ENCODE measurements at regions not wholly inside any gene's neighbourhood (a gene's known extent, or its start where the extent isn't known, plus 50 kb on each side); places are given as distances from the start of the nearest gene placed in this dataset.

- dilution Hi-C loops (cut with MboI; ENCODE audit: extremely low pct_ligation_motif_present, low sequenced_read_pairs) = no loop called here
These were observed 260.5 kb downstream of the C12orf50 start for GRCh38 chr12:87768501-87769287.

GRCh38 chr12:87766044-87766443 lies 263.2 kb downstream of the C12orf50 start:
- Histone ChIP-seq H3K79me2 (ENCODE audit: control insufficient read depth, insufficient read depth, low read length) (no peaks in the 10 kb centered on the region), H3K27me3 (ENCODE audit: control insufficient read depth, extremely low read depth, insufficient read depth, low read length) (no peaks in the 10 kb centered on the region), H4K20me1 (ENCODE audit: control insufficient read depth, extremely low read depth, insufficient read depth, low read length) (no peaks in the 10 kb centered on the region), H3K4me3 (ENCODE audit: control insufficient read depth in 2 of 3, extremely low read depth in 1 of 3, insufficient read depth in 2 of 3, low read depth in 1 of 3, low read length in 3 of 3) (no peak overlapping the region), H3K9ac (ENCODE audit: control insufficient read depth, extremely low read depth, insufficient read depth, low read length) (no peak overlapping the region), H2AFZ (ENCODE audit: control insufficient read depth, low read length) (no peak overlapping the region), H3K36me3 (ENCODE audit: control insufficient read depth in 2 of 2, extremely low read depth in 1 of 2, insufficient read depth in 2 of 2, low read length in 2 of 2) (no peaks in the 10 kb centered on the region), H3K9me1 (ENCODE audit: control insufficient read depth, extremely low read depth, insufficient read depth, low read length) (no peaks in the 10 kb centered on the region), H3K4me1 (ENCODE audit: control insufficient read depth, extremely low read depth, insufficient read depth, low read length) (no peaks in the 10 kb centered on the region), H3K9me3 (ENCODE audit: control insufficient read depth, low read depth, low read length) (no peaks in the 10 kb centered on the region), H3K27ac (ENCODE audit: control insufficient read depth, insufficient read depth, low read length) (no peak overlapping the region), H3K4me2 (ENCODE audit: control insufficient read depth, extremely low read depth, insufficient read depth, low read depth, low read length) (no peak overlapping the region)
- FAIRE-seq (no peak), DNase-seq (ENCODE audit: low read depth, low spot score) (no peak)
- TF ChIP-seq, protein P1, sequence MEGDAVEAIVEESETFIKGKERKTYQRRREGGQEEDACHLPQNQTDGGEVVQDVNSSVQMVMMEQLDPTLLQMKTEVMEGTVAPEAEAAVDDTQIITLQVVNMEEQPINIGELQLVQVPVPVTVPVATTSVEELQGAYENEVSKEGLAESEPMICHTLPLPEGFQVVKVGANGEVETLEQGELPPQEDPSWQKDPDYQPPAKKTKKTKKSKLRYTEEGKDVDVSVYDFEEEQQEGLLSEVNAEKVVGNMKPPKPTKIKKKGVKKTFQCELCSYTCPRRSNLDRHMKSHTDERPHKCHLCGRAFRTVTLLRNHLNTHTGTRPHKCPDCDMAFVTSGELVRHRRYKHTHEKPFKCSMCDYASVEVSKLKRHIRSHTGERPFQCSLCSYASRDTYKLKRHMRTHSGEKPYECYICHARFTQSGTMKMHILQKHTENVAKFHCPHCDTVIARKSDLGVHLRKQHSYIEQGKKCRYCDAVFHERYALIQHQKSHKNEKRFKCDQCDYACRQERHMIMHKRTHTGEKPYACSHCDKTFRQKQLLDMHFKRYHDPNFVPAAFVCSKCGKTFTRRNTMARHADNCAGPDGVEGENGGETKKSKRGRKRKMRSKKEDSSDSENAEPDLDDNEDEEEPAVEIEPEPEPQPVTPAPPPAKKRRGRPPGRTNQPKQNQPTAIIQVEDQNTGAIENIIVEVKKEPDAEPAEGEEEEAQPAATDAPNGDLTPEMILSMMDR (optimal IDR thresholded peaks at IDR 0.05 in 1 of 3, IDR thresholded peaks at IDR 0.05 in 1 of 3, conservative IDR thresholded peaks at IDR 0.05 in 1 of 3; ENCODE audit: extremely low read depth in 1 of 3, insufficient read depth in 2 of 3, low read length in 3 of 3) = no peak
- no peak for TF ChIP-seq EZH2 (IDR thresholded peaks at IDR 0.05; ENCODE audit: low read length)
- dilution Hi-C loops (cut with MboI; ENCODE audit: extremely low pct_ligation_motif_present, low sequenced_read_pairs) = no loop called here

More at GRCh38 chr12:87768501-87769287, 260.5 kb downstream of the C12orf50 start:
- Histone ChIP-seq H3K9me3 (ENCODE audit: control insufficient read depth, low read depth, low read length) (no peaks in the 10 kb centered on the region), H4K20me1 (ENCODE audit: control insufficient read depth, extremely low read depth, insufficient read depth, low read length) (no peaks in the 10 kb centered on the region), H3K4me3 (ENCODE audit: control insufficient read depth in 2 of 3, extremely low read depth in 1 of 3, insufficient read depth in 2 of 3, low read depth in 1 of 3, low read length in 3 of 3) (no peak overlapping the region), H3K9ac (ENCODE audit: control insufficient read depth, extremely low read depth, insufficient read depth, low read length) (no peak overlapping the region), H3K27me3 (ENCODE audit: control insufficient read depth, extremely low read depth, insufficient read depth, low read length) (no peaks in the 10 kb centered on the region), H3K36me3 (ENCODE audit: control insufficient read depth in 2 of 2, extremely low read depth in 1 of 2, insufficient read depth in 2 of 2, low read length in 2 of 2) (no peaks in the 10 kb centered on the region), H3K9me1 (ENCODE audit: control insufficient read depth, extremely low read depth, insufficient read depth, low read length) (no peaks in the 10 kb centered on the region), H3K4me1 (ENCODE audit: control insufficient read depth, extremely low read depth, insufficient read depth, low read length) (no peaks in the 10 kb centered on the region), H2AFZ (ENCODE audit: control insufficient read depth, low read length) (no peak overlapping the region), H3K27ac (ENCODE audit: control insufficient read depth, insufficient read depth, low read length) (no peak overlapping the region), H3K4me2 (ENCODE audit: control insufficient read depth, extremely low read depth, insufficient read depth, low read depth, low read length) (no peak overlapping the region), H3K79me2 (ENCODE audit: control insufficient read depth, insufficient read depth, low read length) (no peaks in the 10 kb centered on the region)
- FAIRE-seq (no peak), DNase-seq (ENCODE audit: low read depth, low spot score) (no peak)
- TF ChIP-seq EZH2 (IDR thresholded peaks at IDR 0.05; ENCODE audit: low read length) = no peak
- TF ChIP-seq, protein P1 (optimal IDR thresholded peaks at IDR 0.05 in 1 of 3, IDR thresholded peaks at IDR 0.05 in 1 of 3, conservative IDR thresholded peaks at IDR 0.05 in 1 of 3; ENCODE audit: extremely low read depth in 1 of 3, insufficient read depth in 2 of 3, low read length in 3 of 3) = no peak

Data from keratinocyte (primary cell).